ENCODE measurements at regions not wholly inside any gene's neighbourhood (a gene's known extent, or its start where the extent isn't known, plus 50 kb on each side); places are given as distances from the start of the nearest gene placed in this dataset.

- Histone ChIP-seq H3K9ac (ENCODE audit: low read depth, low read length) (no peak overlapping the region), H3K79me1 (ENCODE audit: low read depth in 1 of 2, low read length in 2 of 2) (no peaks in the 10 kb centered on the region), H3K9me3 (ENCODE audit: control insufficient read depth, insufficient read depth, low read length) (no peaks in the 10 kb centered on the region), H3K23ac (ENCODE audit: low read depth, low read length) (no peak overlapping the region), H2AK9ac (replicated peaks; ENCODE audit: low read depth, low read length, poor library complexity) (no peak overlapping the region), H3K56ac (ENCODE audit: extremely low read depth, insufficient read depth, low read length) (no peak overlapping the region), H2BK20ac (ENCODE audit: low read depth, low read length) (no peak overlapping the region), H3K27ac (ENCODE audit: insufficient read depth, low read length) (no peak overlapping the region), H2BK15ac (ENCODE audit: low read depth, low read length) (no peak overlapping the region), H4K5ac (ENCODE audit: low read depth, low read length) (no peak overlapping the region), H3K14ac (replicated peaks; ENCODE audit: low read depth, low read length) (no peak overlapping the region), H3K4me1 (ENCODE audit: control insufficient read depth, insufficient read depth, low read length) (no peaks in the 10 kb centered on the region), H3K4me2 (ENCODE audit: low read depth, low read length) (no peak overlapping the region), H2AK5ac (ENCODE audit: low read depth, low read length) (no peak overlapping the region), H3K36me3 (ENCODE audit: control insufficient read depth, insufficient read depth, low read length) (no peaks in the 10 kb centered on the region), H3K4me3 (ENCODE audit: insufficient read depth, low read depth, low read length) (no peak overlapping the region), H4K91ac (ENCODE audit: insufficient read depth, low read depth, low read length) (no peak overlapping the region), H4K8ac (ENCODE audit: low read depth in 2 of 2, low read length in 2 of 2) (no peak overlapping the region), H3K4ac (ENCODE audit: low read depth, low read length) (no peak overlapping the region), H3K18ac (ENCODE audit: low read depth, low read length) (no peak overlapping the region), H2AFZ (replicated peaks; ENCODE audit: low read length, poor library complexity) (no peak overlapping the region), H3K9me1 (ENCODE audit: insufficient read depth, low read length) (no peaks in the 10 kb centered on the region), H2BK5ac (ENCODE audit: low read depth, low read length, poor library complexity, severe bottlenecking) (no peak overlapping the region), H3K27me3 (ENCODE audit: control insufficient read depth, insufficient read depth, low read length) (peaks cover 1% of the 10 kb centered on the region; the same call in 1 of the 2 replicates), H4K20me1 (ENCODE audit: insufficient read depth, low read length) (no peaks in the 10 kb centered on the region), H2BK120ac (ENCODE audit: low read depth, low read length) (no peak overlapping the region)
- intact Hi-C loops (cut with micrococcal nuclease) (no loop called here), dilution Hi-C loops (cut with HindIII; ENCODE audit: low sequenced_read_pairs, unreplicated experiment) (no loop called here), in situ Hi-C loops (cut with MboI; ENCODE audit: low sequenced_read_pairs) (no loop called here)
- TF ChIP-seq RAD21 (IDR thresholded peaks at IDR 0.05; ENCODE audit: low read length) (no peak), MAZ (IDR thresholded peaks at IDR 0.05; ENCODE audit: borderline replicate concordance, low read depth, low read length) (no peak), CEBPB (IDR thresholded peaks at IDR 0.05; ENCODE audit: low read depth, low read length) (no peak), FOS (IDR thresholded peaks at IDR 0.05; ENCODE audit: low read depth, low read length) (no peak), CTCF (conservative IDR thresholded peaks at IDR 0.05; ENCODE audit: low read depth, low read length) (no peak), RFX5 (IDR thresholded peaks at IDR 0.05; ENCODE audit: low read depth, low read length) (no peak), MXI1 (IDR thresholded peaks at IDR 0.05; ENCODE audit: borderline replicate concordance, low read depth, low read length) (no peak), SMC3 (IDR thresholded peaks at IDR 0.05; ENCODE audit: low read depth, low read length) (no peak), MAFK (IDR thresholded peaks at IDR 0.05; ENCODE audit: low read depth, low read length) (no peak), CHD1 (IDR thresholded peaks at IDR 0.05; ENCODE audit: low read depth, low read length) (no peak), NFE2L2 (IDR thresholded peaks at IDR 0.05; ENCODE audit: low read depth, low read length) (no peak), BHLHE40 (IDR thresholded peaks at IDR 0.05; ENCODE audit: low read depth, low read length) (no peak), USF2 (IDR thresholded peaks at IDR 0.05; ENCODE audit: low read depth, low read length) (no peak), POLR2A (IDR thresholded peaks at IDR 0.05; ENCODE audit: low read depth, low read length) (no peak), RCOR1 (IDR thresholded peaks at IDR 0.05; ENCODE audit: insufficient replicate concordance, low read length) (no peak)
- TF ChIP-seq, protein P1, sequence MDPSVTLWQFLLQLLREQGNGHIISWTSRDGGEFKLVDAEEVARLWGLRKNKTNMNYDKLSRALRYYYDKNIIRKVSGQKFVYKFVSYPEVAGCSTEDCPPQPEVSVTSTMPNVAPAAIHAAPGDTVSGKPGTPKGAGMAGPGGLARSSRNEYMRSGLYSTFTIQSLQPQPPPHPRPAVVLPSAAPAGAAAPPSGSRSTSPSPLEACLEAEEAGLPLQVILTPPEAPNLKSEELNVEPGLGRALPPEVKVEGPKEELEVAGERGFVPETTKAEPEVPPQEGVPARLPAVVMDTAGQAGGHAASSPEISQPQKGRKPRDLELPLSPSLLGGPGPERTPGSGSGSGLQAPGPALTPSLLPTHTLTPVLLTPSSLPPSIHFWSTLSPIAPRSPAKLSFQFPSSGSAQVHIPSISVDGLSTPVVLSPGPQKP (IDR thresholded peaks at IDR 0.05; ENCODE audit: borderline replicate concordance, low read depth, low read length), result no peak
- DNase-seq (no peak), ATAC-seq (ENCODE audit: low read depth) (no peak)
- WGBS, 2 experiments (ENCODE audit: extremely low coverage in 2 of 2, insufficient read length in 1 of 2), result no CpG with 5 or more reads among the region's 6 CpGs
- CTCF ChIA-PET, result interaction anchor here (0.6 kb wide), 1 partner anchor 292 kb away, joined by 3 read pairs; no protein-coding TSS in a partner anchor
- no TSS peak for BruUV-seq (replicated peaks)
- POLR2A ChIA-PET (ENCODE audit: unreplicated experiment), result no interaction called here
These were observed 260.7 kb upstream of the CSF3R start for GRCh38 chr1:36743286-36744005.

Measured in IMR-90 (cell line).